ENCODE measurements at regions not wholly inside any gene's neighbourhood (a gene's known extent, or its start where the extent isn't known, plus 50 kb on each side); places are given as distances from the start of the nearest gene placed in this dataset.

GRCh38 chr13:90577726-90578125 lies 769.8 kb upstream of the MIR17HG start:
- no CpG with 5 or more reads among the region's 2 CpGs for WGBS (ENCODE audit: extremely low coverage, insufficient coverage, insufficient read length)
- H3K14ac ChIP-seq (ENCODE audit: low read length), result no peak overlapping the region
- no peaks in the 10 kb centered on the region for H3K27me3 ChIP-seq (ENCODE audit: insufficient read depth, low read length)

GRCh38 chr13:90585392-90585791 lies 762.1 kb upstream of the MIR17HG start:
- Histone ChIP-seq H3K27ac (ENCODE audit: low read depth, low read length) (no peak overlapping the region), H2BK120ac (ENCODE audit: insufficient read depth, low read length, poor library complexity) (no peak overlapping the region), H2AFZ (ENCODE audit: insufficient read depth, low read length, poor library complexity) (no peak overlapping the region), H3K79me1 (ENCODE audit: low read length) (no peaks in the 10 kb centered on the region), H3K14ac (ENCODE audit: low read length) (no peak overlapping the region), H2AK5ac (ENCODE audit: low read length) (no peak overlapping the region), H3K23ac (ENCODE audit: low read length) (no peak overlapping the region), H2BK12ac (ENCODE audit: low read length) (no peak overlapping the region), H3K4me3 (ENCODE audit: low read depth, low read length) (no peak overlapping the region), H3K9me3 (ENCODE audit: insufficient read depth, low read depth, low read length) (no peaks in the 10 kb centered on the region), H3K4me1 (ENCODE audit: control insufficient read depth in 1 of 2, insufficient read depth in 2 of 2, low read length in 2 of 2) (no peaks in the 10 kb centered on the region), H3K4me2 (ENCODE audit: low read length) (no peak overlapping the region), H3K36me3 (ENCODE audit: control insufficient read depth in 1 of 2, insufficient read depth in 2 of 2, low read length in 2 of 2) (no peaks in the 10 kb centered on the region), H3K27me3 (ENCODE audit: insufficient read depth, low read length) (no peaks in the 10 kb centered on the region), H3K18ac (ENCODE audit: low read length) (no peak overlapping the region), H3K9ac (ENCODE audit: low read length) (no peak overlapping the region), H3K79me2 (ENCODE audit: control insufficient read depth, insufficient read depth, low read length, poor library complexity) (no peaks in the 10 kb centered on the region), H4K12ac (ENCODE audit: low read depth, low read length) (no peak overlapping the region), H3K4ac (ENCODE audit: low read depth, low read length) (no peak overlapping the region), H4K8ac (ENCODE audit: low read depth, low read length) (no peak overlapping the region), H2BK5ac (ENCODE audit: low read depth, low read length, poor library complexity) (no peak overlapping the region), H4K91ac (ENCODE audit: low read depth, low read length) (no peak overlapping the region)
- WGBS (ENCODE audit: extremely low coverage, insufficient coverage, insufficient read length), result no CpG with 5 or more reads among the region's 1 CpG
- DNase-seq, result no peak

More at GRCh38 chr13:90577726-90578125, 769.8 kb upstream of the MIR17HG start:
- Histone ChIP-seq H3K9ac (ENCODE audit: low read length) (no peak overlapping the region), H3K4ac (ENCODE audit: low read depth, low read length) (no peak overlapping the region), H3K23ac (ENCODE audit: low read length) (no peak overlapping the region), H3K79me1 (ENCODE audit: low read length) (no peaks in the 10 kb centered on the region), H2AK5ac (ENCODE audit: low read length) (no peak overlapping the region), H4K91ac (ENCODE audit: low read depth, low read length) (no peak overlapping the region), H2BK120ac (ENCODE audit: insufficient read depth, low read length, poor library complexity) (no peak overlapping the region), H3K36me3 (ENCODE audit: control insufficient read depth in 1 of 2, insufficient read depth in 2 of 2, low read length in 2 of 2) (no peaks in the 10 kb centered on the region), H4K12ac (ENCODE audit: low read depth, low read length) (no peak overlapping the region), H3K18ac (ENCODE audit: low read length) (no peak overlapping the region), H3K27ac (ENCODE audit: low read depth, low read length) (no peak overlapping the region), H3K4me3 (ENCODE audit: low read depth, low read length) (no peak overlapping the region), H3K4me2 (ENCODE audit: low read length) (no peak overlapping the region), H3K79me2 (ENCODE audit: control insufficient read depth, insufficient read depth, low read length, poor library complexity) (no peaks in the 10 kb centered on the region), H2AFZ (ENCODE audit: insufficient read depth, low read length, poor library complexity) (no peak overlapping the region), H4K8ac (ENCODE audit: low read depth, low read length) (no peak overlapping the region), H2BK12ac (ENCODE audit: low read length) (no peak overlapping the region), H3K9me3 (ENCODE audit: insufficient read depth, low read depth, low read length) (no peaks in the 10 kb centered on the region), H2BK5ac (ENCODE audit: low read depth, low read length, poor library complexity) (no peak overlapping the region), H3K4me1 (ENCODE audit: control insufficient read depth in 1 of 2, insufficient read depth in 2 of 2, low read length in 2 of 2) (no peaks in the 10 kb centered on the region)
- DNase-seq, result no peak

- no peak overlapping the region for H3K4me2 ChIP-seq (ENCODE audit: low read length)
- WGBS (ENCODE audit: extremely low coverage, insufficient coverage, insufficient read length), result no CpG with 5 or more reads among the region's 1 CpG
- no peak overlapping the region for H3K23ac ChIP-seq (ENCODE audit: low read length)
- H3K9ac ChIP-seq (ENCODE audit: low read length), result no peak overlapping the region
- H3K79me2 ChIP-seq (ENCODE audit: control insufficient read depth, insufficient read depth, low read length, poor library complexity), result no peaks in the 10 kb centered on the region
- H4K12ac ChIP-seq (ENCODE audit: low read depth, low read length), result no peak overlapping the region
- H3K79me1 ChIP-seq (ENCODE audit: low read length), result no peaks in the 10 kb centered on the region
- no peak overlapping the region for H2AFZ ChIP-seq (ENCODE audit: insufficient read depth, low read length, poor library complexity)
- H4K91ac ChIP-seq (ENCODE audit: low read depth, low read length), result no peak overlapping the region
- no peak for DNase-seq
- no peak overlapping the region for H2BK5ac ChIP-seq (ENCODE audit: low read depth, low read length, poor library complexity)
- H3K4me3 ChIP-seq (ENCODE audit: low read depth, low read length), result no peak overlapping the region
- no peak overlapping the region for H2BK120ac ChIP-seq (ENCODE audit: insufficient read depth, low read length, poor library complexity)
- H3K4ac ChIP-seq (ENCODE audit: low read depth, low read length), result no peak overlapping the region
- H2AK5ac ChIP-seq (ENCODE audit: low read length), result no peak overlapping the region
- H4K8ac ChIP-seq (ENCODE audit: low read depth, low read length), result no peak overlapping the region
- no peak overlapping the region for H3K18ac ChIP-seq (ENCODE audit: low read length)
- no peaks in the 10 kb centered on the region for H3K9me3 ChIP-seq (ENCODE audit: insufficient read depth, low read depth, low read length)
- no peaks in the 10 kb centered on the region for H3K36me3 ChIP-seq (ENCODE audit: control insufficient read depth in 1 of 2, insufficient read depth in 2 of 2, low read length in 2 of 2)
- H3K14ac ChIP-seq (ENCODE audit: low read length), result no peak overlapping the region
- H3K27me3 ChIP-seq (ENCODE audit: insufficient read depth, low read length), result no peaks in the 10 kb centered on the region
- no peak overlapping the region for H3K27ac ChIP-seq (ENCODE audit: low read depth, low read length)
- H2BK12ac ChIP-seq (ENCODE audit: low read length), result no peak overlapping the region
- no peaks in the 10 kb centered on the region for H3K4me1 ChIP-seq (ENCODE audit: control insufficient read depth in 1 of 2, insufficient read depth in 2 of 2, low read length in 2 of 2)
Measured at GRCh38 chr13:90591260-90591926, 756.1 kb upstream of the MIR17HG start.

GRCh38 chr13:90591927-90592268 lies 755.6 kb upstream of the MIR17HG start:
- no peak overlapping the region for H3K4me2 ChIP-seq (ENCODE audit: low read length)
- no peak overlapping the region for H2BK120ac ChIP-seq (ENCODE audit: insufficient read depth, low read length, poor library complexity)
- no peak overlapping the region for H3K14ac ChIP-seq (ENCODE audit: low read length)
- H2AK5ac ChIP-seq (ENCODE audit: low read length), result no peak overlapping the region
- no peaks in the 10 kb centered on the region for H3K9me3 ChIP-seq (ENCODE audit: insufficient read depth, low read depth, low read length)
- no peak overlapping the region for H4K12ac ChIP-seq (ENCODE audit: low read depth, low read length)
- H3K4me1 ChIP-seq (ENCODE audit: control insufficient read depth in 1 of 2, insufficient read depth in 2 of 2, low read length in 2 of 2), result no peaks in the 10 kb centered on the region
- DNase-seq, result no peak
- no peak overlapping the region for H3K18ac ChIP-seq (ENCODE audit: low read length)
- H3K4ac ChIP-seq (ENCODE audit: low read depth, low read length), result no peak overlapping the region
- H2BK12ac ChIP-seq (ENCODE audit: low read length), result no peak overlapping the region
- H3K23ac ChIP-seq (ENCODE audit: low read length), result no peak overlapping the region
- no peaks in the 10 kb centered on the region for H3K79me2 ChIP-seq (ENCODE audit: control insufficient read depth, insufficient read depth, low read length, poor library complexity)
- no peak overlapping the region for H2AFZ ChIP-seq (ENCODE audit: insufficient read depth, low read length, poor library complexity)
- H4K8ac ChIP-seq (ENCODE audit: low read depth, low read length), result no peak overlapping the region
- H3K27me3 ChIP-seq (ENCODE audit: insufficient read depth, low read length), result no peaks in the 10 kb centered on the region
- no CpG with 5 or more reads among the region's 2 CpGs for whole genome bisulfite sequencing (ENCODE audit: extremely low coverage, insufficient coverage, insufficient read length)
- H3K36me3 ChIP-seq (ENCODE audit: control insufficient read depth in 1 of 2, insufficient read depth in 2 of 2, low read length in 2 of 2), result no peaks in the 10 kb centered on the region
- H2BK5ac ChIP-seq (ENCODE audit: low read depth, low read length, poor library complexity), result no peak overlapping the region
- no peak overlapping the region for H3K9ac ChIP-seq (ENCODE audit: low read length)
- H4K91ac ChIP-seq (ENCODE audit: low read depth, low read length), result no peak overlapping the region
- H3K4me3 ChIP-seq (ENCODE audit: low read depth, low read length), result no peak overlapping the region
- no peak overlapping the region for H3K27ac ChIP-seq (ENCODE audit: low read depth, low read length)
- no peaks in the 10 kb centered on the region for H3K79me1 ChIP-seq (ENCODE audit: low read length)

All from trophoblast cell (in vitro differentiated cells and primary cell).